ENCODE measurements at regions not wholly inside any gene's neighbourhood (a gene's known extent, or its start where the extent isn't known, plus 50 kb on each side); places are given as distances from the start of the nearest gene placed in this dataset.

GRCh38 chr5:142408536-142408935 is 83.7 kb upstream of the SPRY4 start:
- TF ChIP-seq EZH2 (IDR thresholded peaks at IDR 0.05; ENCODE audit: low read depth) (no peak), CTCF (conservative IDR thresholded peaks at IDR 0.05) (no peak)

All from PC-9 (cell line).